ENCODE measurements at regions not wholly inside any gene's neighbourhood (a gene's known extent, or its start where the extent isn't known, plus 50 kb on each side); places are given as distances from the start of the nearest gene placed in this dataset.

GRCh38 chr16:51876601-51876875 lies 670.4 kb downstream of the TOX3 start:
- TF ChIP-seq CTCF (IDR thresholded peaks at IDR 0.05): no peak
- TF ChIP-seq ZFX (IDR thresholded peaks at IDR 0.05; ENCODE audit: borderline replicate concordance): no peak
